ENCODE measurements at regions not wholly inside any gene's neighbourhood (a gene's known extent, or its start where the extent isn't known, plus 50 kb on each side); places are given as distances from the start of the nearest gene placed in this dataset.

DNA sequence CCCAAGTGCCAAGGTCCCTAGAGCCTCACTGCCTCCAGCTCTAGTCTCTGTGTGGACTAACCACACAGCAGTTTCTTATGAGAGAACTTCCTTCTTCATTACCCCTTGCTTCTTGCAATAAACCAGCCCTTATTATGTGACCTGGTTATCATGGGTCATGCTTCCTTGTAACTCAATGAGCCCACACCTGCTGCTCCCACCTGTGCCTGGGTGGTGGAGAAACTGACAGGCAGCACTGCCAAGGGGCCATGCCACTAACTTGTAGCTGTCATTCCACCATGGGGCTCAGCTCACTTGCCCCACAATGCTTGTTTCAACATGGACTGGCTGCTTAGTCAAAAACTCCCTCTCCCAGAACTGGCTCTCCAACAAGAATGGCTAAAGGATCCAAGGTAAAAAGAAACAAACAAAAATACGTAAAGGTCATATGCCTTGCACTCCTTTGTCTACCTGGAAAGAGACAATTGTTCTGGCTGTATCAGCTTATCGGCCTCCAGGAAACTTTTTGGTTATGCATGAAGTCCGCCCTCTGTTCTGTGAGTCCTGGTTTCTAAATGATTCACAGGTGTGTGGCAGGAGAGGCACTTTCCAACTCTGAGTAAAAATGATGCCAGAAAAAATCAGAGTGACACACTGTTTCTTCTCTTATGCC lies 446.4 kb downstream of the COG6 start:
- H3K79me2 ChIP-seq (ENCODE audit: low read depth), result no peaks in the 10 kb centered on the region
- TF ChIP-seq CTCF (IDR thresholded peaks at IDR 0.05) (no peak), EZH2 (IDR thresholded peaks at IDR 0.05) (no peak), EZH2phosphoT487 (IDR thresholded peaks at IDR 0.05) (no peak)
- H2AFZ ChIP-seq (replicated peaks), result no peak overlapping the region
- peaks cover 2% of the 10 kb centered on the region for H3K4me1 ChIP-seq
- no peaks in the 10 kb centered on the region for H4K20me1 ChIP-seq (ENCODE audit: low read depth)
- no peak overlapping the region for H3K9ac ChIP-seq
- H3K27me3 ChIP-seq, result no peaks in the 10 kb centered on the region
- Mint-ChIP-seq H3K36me3 (no peaks in the 10 kb centered on the region), H3K9me3 (peaks cover 12% of the 10 kb centered on the region), H3K4me3 (no peak overlapping the region), H3K27me3 (ENCODE audit: insufficient read depth, low read depth) (peaks cover 3% of the 10 kb centered on the region), H3K4me1 (peaks cover 8% of the 10 kb centered on the region), H3K27ac (no peak overlapping the region)
- no peak for DNase-seq (ENCODE audit: low spot score)
- peaks cover 6% of the 10 kb centered on the region for H3K9me3 ChIP-seq (ENCODE audit: low read depth)
- H3K4me2 ChIP-seq, result no peak overlapping the region
- H3F3A ChIP-seq (ENCODE audit: low read depth), result no peaks in the 10 kb centered on the region
- no peaks in the 10 kb centered on the region for H3K36me3 ChIP-seq
- H3K4me3 ChIP-seq, result no peak overlapping the region
- H3K27ac ChIP-seq, result no peak overlapping the region

DNA sequence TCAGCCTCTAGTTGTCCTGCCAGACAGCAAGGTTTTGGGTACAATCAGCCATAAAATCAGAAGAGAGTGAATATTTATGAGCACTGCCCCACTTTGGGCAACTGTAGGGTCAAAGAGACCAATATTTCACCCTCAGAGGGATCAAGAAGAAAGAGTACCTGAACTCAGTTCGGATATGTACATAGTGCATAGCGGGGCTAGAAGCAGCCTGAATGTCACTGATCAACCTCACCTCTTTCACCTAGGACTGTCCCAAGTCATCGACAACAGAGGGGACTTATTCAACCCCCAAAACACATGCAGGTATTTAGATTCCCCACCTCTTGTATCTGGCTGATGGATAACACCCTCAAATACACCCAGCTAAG lies 446.9 kb downstream of the COG6 start:
- Histone ChIP-seq H3K4me3 (no peak overlapping the region), H3F3A (ENCODE audit: low read depth) (no peaks in the 10 kb centered on the region), H3K79me2 (ENCODE audit: low read depth) (no peaks in the 10 kb centered on the region), H3K9ac (no peak overlapping the region), H3K36me3 (no peaks in the 10 kb centered on the region), H3K27me3 (no peaks in the 10 kb centered on the region), H2AFZ (replicated peaks) (no peak overlapping the region), H3K9me3 (ENCODE audit: low read depth) (peaks cover 6% of the 10 kb centered on the region), H3K4me2 (no peak overlapping the region), H3K4me1 (no peaks in the 10 kb centered on the region), H3K27ac (no peak overlapping the region), H4K20me1 (ENCODE audit: low read depth) (no peaks in the 10 kb centered on the region)
- no peak for DNase-seq (ENCODE audit: low spot score)
- Mint-ChIP-seq H3K4me1 (peaks cover 5% of the 10 kb centered on the region), H3K36me3 (no peaks in the 10 kb centered on the region), H3K27ac (no peak overlapping the region), H3K9me3 (peaks cover 12% of the 10 kb centered on the region), H3K4me3 (no peak overlapping the region), H3K27me3 (ENCODE audit: insufficient read depth, low read depth) (peaks cover 3% of the 10 kb centered on the region)
- TF ChIP-seq CTCF (IDR thresholded peaks at IDR 0.05) (no peak), EZH2 (IDR thresholded peaks at IDR 0.05) (no peak), EZH2phosphoT487 (IDR thresholded peaks at IDR 0.05) (no peak)

DNA sequence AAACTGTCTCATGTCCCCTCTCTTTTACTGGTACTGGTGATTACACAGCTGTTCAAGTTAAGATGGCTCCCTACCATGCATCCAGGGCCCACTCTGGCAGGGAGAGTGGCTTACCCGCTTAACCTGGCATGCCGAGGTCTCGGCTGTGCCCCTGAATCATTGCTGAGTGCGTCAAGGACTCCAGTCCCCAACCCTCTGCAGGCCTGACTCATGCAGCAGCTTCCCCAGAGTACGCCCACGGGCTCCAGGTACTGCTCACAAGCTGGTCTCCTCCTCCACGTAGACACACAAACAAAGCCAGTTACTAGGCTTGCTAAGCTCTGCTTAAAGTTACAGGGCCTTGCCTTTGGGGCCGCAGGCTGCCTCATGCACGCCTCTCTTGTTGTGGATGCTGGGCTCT lies 447.4 kb downstream of the COG6 start:
- no peak overlapping the region for H2AFZ ChIP-seq (replicated peaks)
- H3K27ac Mint-ChIP-seq, result no peak overlapping the region
- peaks cover 6% of the 10 kb centered on the region for H3K9me3 ChIP-seq (ENCODE audit: low read depth)
- no peaks in the 10 kb centered on the region for H3K27me3 ChIP-seq
- no peak overlapping the region for H3K9ac ChIP-seq
- H3K27me3 Mint-ChIP-seq (ENCODE audit: insufficient read depth, low read depth), result peaks cover 3% of the 10 kb centered on the region
- no peak overlapping the region for H3K27ac ChIP-seq
- H3K9me3 Mint-ChIP-seq, result peaks cover 12% of the 10 kb centered on the region
- no peaks in the 10 kb centered on the region for H4K20me1 ChIP-seq (ENCODE audit: low read depth)
- H3K4me3 Mint-ChIP-seq, result no peak overlapping the region
- H3K36me3 Mint-ChIP-seq, result no peaks in the 10 kb centered on the region
- TF ChIP-seq CTCF (IDR thresholded peaks at IDR 0.05) (no peak), EZH2phosphoT487 (IDR thresholded peaks at IDR 0.05) (no peak), EZH2 (IDR thresholded peaks at IDR 0.05) (no peak)
- no peak for DNase-seq (ENCODE audit: low spot score)
- no peaks in the 10 kb centered on the region for H3F3A ChIP-seq (ENCODE audit: low read depth)
- H3K4me1 ChIP-seq, result no peaks in the 10 kb centered on the region
- H3K4me1 Mint-ChIP-seq, result peaks cover 5% of the 10 kb centered on the region
- no peaks in the 10 kb centered on the region for H3K36me3 ChIP-seq
- H3K4me2 ChIP-seq, result no peak overlapping the region
- H3K79me2 ChIP-seq (ENCODE audit: low read depth), result no peaks in the 10 kb centered on the region
- H3K4me3 ChIP-seq, result no peak overlapping the region
